Hematopoietic multipotent progenitor cell treated with erythropoietin and hydrocortisone succinate and interleukin-3 and kit ligand, for 6 days (in vitro differentiated cells): ENCODE measurements at regions not wholly inside any gene's neighbourhood (a gene's known extent, or its start where the extent isn't known, plus 50 kb on each side); places are given as distances from the start of the nearest gene placed in this dataset.
"Not testable (repeated sequence)": the region's sequence is repeated elsewhere in the genome, so short reads cannot be mapped to it uniquely, and the experiment has no call there.

ENCODE experiments used
- DNase-seq: peaks from one replicate; pipeline ENCODE4 v3.0.0-alpha.2; 2015

DNA sequence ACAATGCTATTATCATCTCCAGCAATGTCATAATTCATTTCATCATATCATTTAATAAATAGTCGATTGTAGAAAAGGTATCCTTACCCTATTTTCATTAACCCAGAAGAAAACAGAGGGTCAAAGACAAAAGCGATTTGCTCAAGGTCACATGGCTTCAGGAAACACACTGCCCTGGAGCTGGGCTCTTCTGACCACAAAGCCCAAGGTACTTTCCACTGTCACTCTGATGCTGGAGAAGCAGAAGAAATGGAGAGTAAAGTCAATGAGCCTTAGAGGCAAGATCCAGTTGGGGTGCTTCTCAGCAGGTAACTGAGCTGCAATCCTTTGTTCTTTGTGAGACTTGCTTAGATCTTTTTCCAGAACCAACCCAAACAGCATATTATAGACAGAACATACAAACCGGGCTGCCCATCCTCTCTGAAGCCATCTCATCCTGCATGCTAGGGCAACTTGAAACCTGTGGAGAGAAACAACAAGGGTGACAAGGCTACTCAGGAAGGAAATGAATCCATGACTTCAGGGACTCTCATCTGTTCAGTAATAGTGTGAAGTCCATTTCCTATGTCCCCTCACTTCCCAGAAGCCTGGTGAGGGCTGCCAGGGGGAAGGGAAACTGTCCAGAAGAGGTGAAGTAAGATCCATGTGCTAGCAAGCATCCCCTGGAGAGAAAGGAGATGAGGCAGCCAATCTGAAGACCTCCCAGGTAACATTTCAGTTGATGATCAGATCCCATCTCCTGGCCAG, 148.6 kb upstream of the SVIL start:
- no peak for DNase-seq

DNA sequence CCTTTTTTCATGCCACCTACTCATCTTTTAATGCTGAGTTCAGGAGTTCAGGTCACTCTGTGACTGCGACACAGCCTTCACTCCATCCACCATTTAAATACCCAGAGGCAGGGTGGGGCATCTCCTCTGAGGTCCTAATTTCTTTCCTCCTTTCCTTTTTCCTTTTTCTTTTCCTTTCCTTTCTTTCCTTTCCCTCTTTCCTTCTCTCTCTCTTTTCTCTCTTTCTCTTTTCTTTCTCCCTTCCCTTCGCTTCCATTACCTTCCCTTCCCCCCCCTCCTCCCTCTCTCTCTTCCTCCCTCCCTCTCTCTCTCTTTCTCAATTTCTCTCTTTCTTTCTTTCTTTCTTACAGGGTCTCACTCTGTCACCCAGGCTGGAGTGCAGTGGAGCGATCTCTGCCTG, 145.9 kb upstream of the SVIL start:
- DNase-seq: no peak

DNA sequence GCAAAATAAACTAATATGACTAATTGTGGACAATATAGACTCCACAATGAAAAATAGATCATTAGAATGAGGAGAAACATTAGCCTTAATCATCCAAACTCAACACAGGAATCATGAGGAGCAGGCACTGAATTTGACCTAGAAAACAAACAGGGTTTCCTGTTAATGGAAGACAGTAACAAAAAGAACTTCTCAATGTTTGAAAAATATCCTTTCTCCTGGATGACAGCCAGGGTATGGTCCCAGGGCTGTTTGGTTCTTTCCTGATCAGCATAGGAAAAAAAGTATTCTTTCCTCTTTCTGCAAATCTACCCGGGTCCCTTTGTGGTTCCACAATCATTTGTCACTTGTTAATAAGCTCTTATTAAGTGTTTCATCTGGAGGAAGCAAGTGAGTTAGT, 145.3 kb upstream of the SVIL start:
- DNase-seq: no peak

DNA sequence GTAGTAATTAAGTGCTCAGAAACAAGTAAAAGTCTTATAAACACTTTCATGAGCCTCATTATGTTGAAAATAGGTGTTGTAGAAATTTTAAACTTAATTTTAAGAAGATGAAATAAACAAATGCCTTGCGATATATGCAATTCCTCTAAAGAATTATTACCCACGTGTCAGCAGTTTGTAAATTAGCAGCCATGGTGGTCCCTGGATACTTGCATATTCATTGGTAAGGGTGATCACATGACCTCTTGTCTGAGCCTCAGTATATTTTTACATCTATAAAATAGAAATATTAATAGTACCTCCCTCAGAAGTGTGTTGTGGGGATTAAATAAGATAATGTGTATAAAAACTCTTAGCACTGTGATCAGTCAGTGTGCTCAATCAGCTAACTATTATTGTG, 141.5 kb upstream of the SVIL start:
- no peak for DNase-seq

DNA sequence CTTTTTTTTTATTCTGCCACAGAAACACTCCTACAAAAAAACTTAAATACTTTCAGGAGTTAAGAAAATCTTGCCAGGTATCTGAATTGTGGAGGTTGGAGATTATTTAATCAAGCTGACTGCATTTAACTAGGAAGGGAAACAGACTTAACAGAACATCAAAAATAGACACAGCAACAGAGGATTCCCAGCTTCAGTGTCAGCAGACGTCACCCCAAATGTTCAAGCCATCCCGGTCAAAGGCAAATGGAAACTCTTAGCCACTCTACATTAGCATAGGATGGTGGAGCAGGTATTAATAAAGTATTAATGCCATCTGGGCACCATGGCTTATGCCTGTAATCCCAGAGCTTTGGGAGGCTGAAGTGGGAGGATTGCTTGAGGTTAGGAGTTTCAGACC, 139.7 kb upstream of the SVIL start:
- no peak for DNase-seq

DNA sequence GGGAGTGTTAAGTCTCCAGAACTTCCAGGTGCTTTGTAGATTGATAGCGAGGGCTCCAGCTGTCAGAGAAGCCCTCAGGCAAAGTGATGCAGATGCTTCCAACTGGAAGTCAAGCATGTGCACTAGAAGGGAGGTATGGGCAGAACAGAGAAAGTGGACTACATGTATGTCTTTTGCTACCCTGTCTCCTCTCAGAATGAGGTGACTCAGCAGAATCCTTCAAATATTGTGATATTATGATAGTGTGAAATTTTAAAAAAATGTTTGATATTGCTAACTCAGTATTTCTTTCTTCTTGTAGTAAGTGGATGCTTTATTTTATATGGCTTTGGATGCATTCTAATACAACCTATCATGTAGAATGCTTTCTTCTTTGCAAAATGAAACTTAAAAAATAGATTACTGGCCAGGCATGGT, 138.9 kb upstream of the SVIL start:
- no peak for DNase-seq

DNA sequence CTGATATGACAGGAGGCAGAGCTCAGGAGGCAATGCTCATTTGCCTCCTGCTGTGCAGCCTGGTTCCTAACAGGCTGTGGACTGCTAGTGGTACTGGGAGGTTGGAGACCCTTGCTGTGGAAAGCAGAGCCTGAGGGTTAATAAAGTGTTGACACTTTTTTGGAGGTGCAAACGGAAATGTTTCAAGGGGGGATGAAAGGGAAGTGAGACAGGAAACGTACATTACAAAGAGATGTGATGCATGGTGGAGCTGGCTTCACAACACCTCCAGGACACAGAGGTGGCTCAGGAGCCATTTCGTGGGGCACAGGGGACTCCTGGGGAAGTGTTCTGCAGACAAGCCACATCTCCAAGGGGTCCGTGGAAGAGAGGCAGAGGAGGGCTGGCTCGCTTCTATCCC, 137.6 kb upstream of the SVIL start:
- no peak for DNase-seq

DNA sequence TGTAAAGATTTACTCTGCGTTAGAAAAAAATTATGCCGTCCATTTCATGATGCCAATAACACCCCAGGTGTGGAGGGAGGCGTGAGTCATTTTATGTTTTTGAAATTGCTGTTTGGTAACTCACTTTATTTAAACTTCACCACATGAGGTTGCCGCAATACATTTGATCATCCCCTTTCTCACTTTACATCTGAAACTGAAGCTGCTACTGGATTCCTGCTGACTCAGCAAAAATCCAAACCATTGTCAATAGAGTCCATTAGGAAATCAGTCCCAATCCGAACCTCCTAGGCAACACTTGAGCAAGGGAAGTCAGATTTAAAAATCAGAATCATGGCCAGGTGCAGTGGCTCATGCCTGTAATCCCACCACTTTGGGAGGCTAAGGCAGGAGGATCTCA, 136.6 kb upstream of the SVIL start:
- no peak for DNase-seq

DNA sequence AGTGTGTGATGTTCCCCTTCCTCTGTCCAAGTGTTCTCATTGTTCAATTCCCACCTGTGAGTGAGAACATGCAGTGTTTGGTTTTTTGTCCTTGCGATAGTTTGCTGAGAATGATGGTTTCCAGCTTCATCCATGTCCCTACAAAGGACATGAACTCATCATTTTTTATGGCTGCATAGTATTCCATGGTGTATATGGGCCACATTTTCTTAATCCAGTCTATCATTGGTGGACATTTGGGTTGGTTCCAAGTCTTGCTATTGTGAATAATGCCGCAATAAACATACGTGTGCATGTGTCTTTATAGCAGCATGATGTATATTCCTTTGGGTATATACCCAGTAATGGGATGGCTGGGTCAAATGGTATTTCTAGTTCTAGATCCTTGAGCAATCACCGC, 134.5 kb upstream of the SVIL start:
- not testable (repeated sequence) for DNase-seq

DNA sequence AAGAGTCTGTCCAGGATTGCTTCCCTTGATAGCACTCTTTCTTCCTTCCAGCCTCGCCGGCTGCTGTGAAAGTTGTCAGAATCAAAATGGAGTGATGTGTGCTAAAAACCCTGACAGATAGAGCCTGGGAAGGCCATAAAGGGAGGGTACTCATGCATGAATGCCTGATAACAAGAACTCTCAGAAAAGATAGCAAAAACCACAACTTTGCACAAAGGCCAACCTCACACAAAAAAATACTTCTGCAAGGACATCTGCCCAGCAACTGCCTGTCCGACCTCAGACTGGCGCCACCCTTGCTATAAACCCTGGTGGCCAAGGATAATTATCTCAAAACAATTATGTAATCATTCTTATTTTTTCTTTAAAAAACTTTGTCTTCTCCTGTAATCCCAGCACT, 133.2 kb upstream of the SVIL start:
- DNase-seq: peak; percentile 68

DNA sequence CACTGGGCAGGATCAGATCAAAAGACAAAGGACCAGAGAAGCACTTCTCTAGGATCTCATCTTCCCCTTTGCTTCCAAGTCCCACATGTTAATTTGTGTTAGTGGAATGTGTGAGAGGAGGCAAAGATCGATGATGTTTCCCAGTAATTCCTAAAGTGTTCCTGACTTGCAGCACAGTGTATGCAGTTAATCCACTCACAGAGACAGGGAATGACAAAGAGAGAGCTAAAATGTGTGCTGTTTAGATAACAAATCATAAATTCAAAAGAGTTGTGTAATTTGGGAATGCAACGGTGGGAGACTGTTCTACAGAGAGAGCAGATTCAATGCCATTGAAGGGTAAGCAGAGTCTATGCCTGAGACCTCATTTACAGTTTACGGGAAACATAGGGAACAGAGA, 132.0 kb upstream of the SVIL start:
- DNase-seq: no peak

DNA sequence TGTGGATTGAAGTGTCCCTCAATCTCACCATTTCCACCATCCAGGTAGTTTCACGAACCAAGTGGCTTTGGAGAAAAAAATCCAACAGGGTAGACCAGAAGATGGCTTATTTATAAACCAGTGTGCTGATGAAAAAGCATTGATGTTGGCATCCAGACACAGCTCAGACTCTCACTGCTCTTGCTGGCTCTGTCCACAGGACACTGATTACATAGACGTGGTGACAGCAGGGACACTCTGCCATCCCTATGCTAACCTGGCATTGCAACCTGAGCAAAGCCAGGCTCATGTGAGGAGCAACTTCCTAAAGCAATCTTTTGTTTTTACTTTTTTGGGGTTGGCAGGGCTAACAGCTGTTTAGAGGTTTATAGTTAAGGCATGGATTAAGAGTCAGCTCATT, 130.6 kb upstream of the SVIL start:
- DNase-seq: no peak

DNA sequence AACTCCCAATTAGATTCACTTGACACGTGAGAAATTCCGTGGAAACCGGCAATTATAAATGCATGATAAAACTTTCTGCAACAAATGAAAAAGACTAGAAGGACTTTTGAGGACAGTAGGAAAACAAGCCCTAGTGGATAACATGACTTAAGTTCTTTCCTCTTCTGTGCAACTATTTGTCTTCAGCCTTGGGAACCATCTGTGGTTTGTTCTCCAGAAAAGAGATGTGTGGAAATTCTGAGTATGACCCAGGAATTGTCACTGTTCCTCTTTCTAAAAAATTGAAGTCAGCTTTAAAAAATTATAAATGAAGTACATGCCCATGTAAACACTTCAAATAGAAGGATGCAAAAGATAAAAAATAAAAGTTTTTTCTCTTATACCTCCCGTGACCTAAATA, 128.6 kb upstream of the SVIL start:
- DNase-seq: no peak

DNA sequence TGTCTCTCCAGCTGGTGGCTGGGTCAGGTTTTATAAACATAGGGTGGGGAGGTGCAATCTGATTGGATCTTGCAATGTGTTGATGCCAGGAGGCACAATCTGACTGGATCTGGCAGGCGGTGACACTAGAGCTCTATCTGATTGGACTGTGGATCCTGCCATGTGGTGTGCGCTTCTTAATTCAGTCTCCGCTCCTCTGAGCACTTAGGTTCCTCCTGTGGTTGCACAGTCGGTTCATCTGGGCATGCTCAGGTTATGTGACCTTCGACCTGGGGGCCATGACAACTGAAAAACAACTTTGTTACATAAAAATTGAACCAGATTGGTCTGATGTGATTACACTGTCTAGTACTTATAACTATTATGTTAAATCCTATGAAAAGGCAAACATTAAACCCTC, 127.1 kb upstream of the SVIL start:
- no peak for DNase-seq

DNA sequence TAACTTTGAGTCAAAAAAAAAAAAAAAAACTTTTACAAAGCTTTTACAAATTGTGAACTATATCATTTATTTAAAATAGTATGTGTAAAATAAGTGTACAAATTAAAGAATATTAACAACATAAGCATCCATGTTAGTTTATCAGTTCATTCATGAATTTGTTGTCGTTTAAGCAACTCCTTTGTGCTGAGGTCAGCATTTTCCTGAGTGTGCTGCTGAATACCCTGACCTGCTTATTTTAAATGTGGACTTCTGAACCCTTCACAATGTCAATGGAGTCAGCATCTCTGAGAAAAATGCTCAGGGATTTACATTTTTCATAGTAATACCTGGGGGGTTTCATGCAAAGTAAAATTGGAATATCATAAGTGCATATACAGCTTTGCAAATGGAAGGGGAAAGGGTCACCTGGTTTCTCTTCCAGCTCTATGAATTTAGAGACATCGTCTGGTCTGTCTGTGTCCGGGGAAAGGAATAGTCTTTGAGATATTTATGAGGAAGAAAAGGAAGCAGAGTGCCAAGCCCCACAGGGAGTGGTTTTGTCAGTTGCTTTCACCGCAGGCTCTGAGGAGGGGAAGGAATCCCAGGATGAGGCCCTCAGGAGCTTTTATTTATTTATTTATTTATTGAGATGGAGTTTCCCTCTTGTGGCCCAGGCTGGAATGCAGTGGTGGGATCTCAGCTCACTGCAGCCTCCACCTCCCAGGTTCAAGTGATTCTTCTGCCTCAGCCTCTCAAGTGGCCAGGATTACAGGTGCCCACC, 125.5 kb upstream of the SVIL start:
- DNase-seq: no peak

DNA sequence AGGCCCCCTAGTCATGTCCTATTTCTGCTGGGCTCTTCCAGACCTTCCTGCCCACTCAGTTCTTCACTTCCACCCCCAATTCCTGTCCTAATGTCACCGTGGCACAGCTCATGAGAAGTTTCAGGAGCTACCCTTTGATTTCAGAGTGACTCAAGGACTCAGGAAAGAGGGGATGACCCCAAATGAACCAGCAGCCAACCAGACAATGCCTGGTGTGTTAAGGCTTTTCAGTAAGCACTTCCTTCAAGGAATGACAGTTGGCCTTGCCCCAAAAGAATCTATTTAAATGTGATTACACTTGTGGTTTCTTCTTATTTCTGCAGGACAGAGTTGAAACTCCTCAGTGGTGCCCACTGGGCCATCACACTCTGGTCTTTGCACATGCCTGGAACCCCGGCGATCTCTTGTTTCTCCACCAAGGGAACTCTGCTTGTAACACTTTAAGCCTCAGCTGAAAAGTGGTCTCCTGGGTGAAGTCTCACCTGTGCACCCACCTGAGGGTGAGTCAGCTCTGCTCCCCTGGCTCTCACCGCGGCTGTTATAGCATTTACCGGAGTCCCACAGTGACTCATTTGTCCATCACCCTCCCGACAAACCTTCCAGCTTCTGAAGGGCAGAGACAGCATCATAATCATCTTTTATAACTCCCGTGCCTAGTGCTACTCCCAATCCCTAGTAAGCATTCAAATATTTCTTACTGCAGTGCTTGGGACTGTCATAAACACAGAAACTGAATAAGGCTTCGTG, 123.0 kb upstream of the SVIL start:
- DNase-seq: no peak

DNA sequence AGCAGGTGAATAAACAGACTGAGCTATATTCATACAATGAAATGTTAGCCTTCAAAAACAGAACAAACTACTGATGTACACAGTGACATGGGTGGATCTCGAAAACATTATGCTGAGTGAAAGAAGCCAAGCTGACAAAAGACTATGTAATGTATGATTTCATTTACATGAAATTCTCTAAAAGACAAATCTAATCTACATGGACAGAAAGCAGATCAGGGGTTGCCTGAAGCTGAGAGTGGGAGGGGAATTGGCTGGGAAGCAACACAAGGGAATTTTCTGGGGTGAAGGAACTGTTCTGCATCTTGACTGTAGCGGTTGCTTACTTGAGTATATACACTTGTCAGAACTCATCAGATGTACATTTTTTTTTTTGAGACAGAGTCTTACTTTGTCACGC, 121.7 kb upstream of the SVIL start:
- no peak for DNase-seq

DNA sequence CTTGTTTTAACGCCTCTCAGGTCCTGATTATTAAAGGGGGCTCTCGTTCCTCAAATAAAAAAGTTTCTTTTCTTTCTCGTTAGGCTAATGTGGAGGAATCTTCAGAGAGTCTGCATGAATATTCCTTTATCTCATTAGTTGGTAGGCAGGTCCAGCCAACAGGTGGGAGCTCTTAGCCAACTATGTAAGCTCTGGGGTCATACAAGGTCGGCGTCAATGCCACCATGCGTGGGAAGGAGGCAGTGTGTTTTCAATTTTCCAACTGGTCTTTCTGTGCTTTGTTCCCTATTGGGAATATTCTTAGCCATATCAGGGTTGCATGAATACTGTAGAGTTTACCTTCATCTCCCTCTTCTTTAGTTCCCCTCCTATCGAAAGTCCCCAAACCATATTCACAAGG, 118.5 kb upstream of the SVIL start:
- no peak for DNase-seq

DNA sequence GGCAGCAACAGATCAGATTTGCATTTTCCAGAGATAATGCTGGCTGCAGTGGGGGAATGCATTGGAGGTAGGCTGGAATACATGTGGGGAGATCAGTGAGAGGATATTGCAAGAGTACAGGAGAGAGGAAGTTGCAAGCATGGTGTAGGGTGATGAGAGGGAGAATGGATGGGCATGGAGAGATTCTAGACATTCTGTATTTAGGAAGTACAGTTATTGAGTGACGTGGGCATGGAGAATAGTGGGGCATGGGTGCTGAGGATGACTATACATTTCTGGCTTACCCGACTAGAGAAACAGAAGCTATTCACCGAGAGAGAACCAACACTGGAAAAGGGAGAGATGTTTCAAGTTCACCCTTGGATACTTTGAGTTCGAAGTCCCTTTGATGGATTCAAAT, 116.9 kb upstream of the SVIL start:
- DNase-seq: no peak

DNA sequence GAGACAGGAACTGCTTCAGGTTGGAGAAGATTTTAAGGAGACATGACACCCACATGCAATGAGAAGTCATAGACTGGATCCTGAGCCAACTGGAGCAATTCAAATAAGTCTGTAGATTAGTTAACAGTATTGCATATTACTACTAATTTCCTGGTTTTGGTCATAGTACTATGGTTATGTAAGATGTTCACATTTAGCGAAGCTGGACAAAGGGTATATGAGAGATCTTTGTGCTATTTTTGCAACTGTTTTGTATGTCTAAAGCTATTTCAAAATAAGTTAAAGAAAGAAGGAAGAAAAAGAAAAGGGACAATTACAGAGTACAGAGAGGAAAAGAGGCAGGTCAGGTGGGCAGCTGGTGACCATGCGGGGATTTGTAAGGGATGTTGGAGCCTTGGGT, 116.5 kb upstream of the SVIL start:
- DNase-seq: no peak

DNA sequence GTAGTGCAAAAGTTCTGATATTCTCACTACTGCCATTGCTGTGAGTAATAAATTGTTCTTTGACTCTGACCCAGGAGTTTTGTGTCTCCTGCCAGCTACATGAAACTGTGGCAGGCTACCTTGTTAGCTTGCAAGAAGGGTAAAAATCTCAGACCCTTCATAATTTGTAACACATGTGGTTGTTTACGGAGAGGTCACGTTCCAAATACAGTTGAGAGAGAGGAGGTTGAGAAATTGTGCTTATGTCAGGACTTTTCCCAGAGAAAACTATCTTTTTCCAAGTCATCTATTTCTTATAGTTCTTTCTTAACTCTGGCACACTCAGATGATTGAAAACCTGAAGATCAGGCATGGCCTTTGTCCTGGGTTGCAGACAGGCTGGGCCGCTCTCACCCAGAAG, 114.4 kb upstream of the SVIL start:
- DNase-seq: no peak

DNA sequence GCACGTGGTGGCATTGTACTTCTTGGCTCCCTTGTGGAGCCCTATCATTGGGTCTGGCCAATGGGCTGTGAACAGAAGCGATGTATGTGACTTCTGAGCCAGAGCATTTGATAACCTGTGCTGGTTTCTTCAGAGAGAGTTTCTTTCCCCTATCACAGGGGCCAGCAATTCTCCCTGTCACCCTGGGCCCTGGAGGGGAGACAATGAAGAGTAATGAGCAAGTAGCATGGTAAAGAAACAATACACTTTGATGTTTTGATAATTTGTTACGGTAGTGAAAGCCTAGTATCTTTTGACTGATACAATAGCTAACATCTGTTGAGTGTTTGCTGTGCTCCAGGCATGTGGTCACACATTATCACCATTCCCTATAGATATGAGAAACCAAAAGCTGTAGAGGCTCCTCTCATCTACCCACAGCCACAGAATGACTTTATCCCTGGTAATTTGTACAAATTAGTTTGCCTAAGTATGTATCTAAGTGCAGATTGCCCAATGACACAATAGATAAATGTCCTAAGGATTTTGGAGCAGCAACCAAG, 113.4 kb upstream of the SVIL start:
- no peak for DNase-seq

DNA sequence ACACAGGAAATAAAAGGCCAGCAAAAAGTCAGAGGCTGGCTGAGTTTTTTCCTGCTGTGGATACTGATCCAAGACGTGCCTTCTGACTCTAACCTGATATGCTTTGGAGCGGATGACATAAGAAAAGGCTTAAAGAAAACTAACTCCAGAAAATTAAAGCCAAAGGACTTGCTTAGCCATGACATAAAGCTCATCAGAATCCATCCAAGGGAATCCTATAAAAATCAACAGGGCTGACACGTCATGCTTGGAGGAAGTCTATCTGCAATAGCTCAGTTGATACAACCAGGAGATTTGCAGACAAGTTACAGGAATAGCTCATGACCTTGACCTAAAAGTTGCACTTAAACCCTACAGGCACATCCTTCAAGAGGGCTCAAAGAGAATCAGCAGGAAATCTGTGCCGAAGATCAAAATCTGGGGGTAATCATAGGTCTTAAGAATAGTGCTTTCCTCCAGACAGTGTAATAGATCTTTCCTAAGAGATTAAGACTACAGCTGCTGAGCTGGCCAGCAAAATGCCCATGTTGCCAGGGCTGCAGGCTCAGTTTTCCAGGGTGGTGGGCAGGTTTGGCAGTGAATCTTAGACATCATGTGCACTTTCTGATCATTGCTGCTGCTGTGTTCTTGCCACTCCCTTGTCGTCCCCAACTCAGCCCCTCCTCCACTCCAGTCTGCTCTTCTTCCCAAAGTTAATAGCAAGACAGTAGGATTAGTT, 111.5 kb upstream of the SVIL start:
- no peak for DNase-seq
